ENCODE measurements at regions not wholly inside any gene's neighbourhood (a gene's known extent, or its start where the extent isn't known, plus 50 kb on each side); places are given as distances from the start of the nearest gene placed in this dataset.
"Not testable (repeated sequence)": the region's sequence is repeated elsewhere in the genome, so short reads cannot be mapped to it uniquely, and the experiment has no call there.

- DNase-seq: not testable (repeated sequence)
Measured at GRCh38 chr3:26284503-26284902, 338.1 kb upstream of the LRRC3B start.

GRCh38 chr3:26291840-26292239 is 330.7 kb upstream of the LRRC3B start:
- DNase-seq: no peak

- no peak for DNase-seq
Measured at GRCh38 chr3:26292780-26293179, 329.8 kb upstream of the LRRC3B start.

- DNase-seq: no peak
Measured at GRCh38 chr3:26293329-26293844, 329.2 kb upstream of the LRRC3B start.

GRCh38 chr3:26307192-26307591 is 315.4 kb upstream of the LRRC3B start:
- no peak for DNase-seq

GRCh38 chr3:26307787-26308186 is 314.8 kb upstream of the LRRC3B start:
- DNase-seq: no peak

- no peak for DNase-seq
Measured at GRCh38 chr3:26308454-26308853, 314.1 kb upstream of the LRRC3B start.

- not testable (repeated sequence) for DNase-seq
Measured at GRCh38 chr3:26309536-26309935, 313.0 kb upstream of the LRRC3B start.

- DNase-seq: no peak
Measured at GRCh38 chr3:26312816-26313215, 309.8 kb upstream of the LRRC3B start.

GRCh38 chr3:26316472-26316871 is 306.1 kb upstream of the LRRC3B start:
- no peak for DNase-seq

GRCh38 chr3:26323741-26324140 is 298.8 kb upstream of the LRRC3B start:
- not testable (repeated sequence) for DNase-seq

GRCh38 chr3:26340001-26340400 is 282.6 kb upstream of the LRRC3B start:
- no peak for DNase-seq

- no peak for DNase-seq
Measured at GRCh38 chr3:26343647-26344046, 278.9 kb upstream of the LRRC3B start.

- DNase-seq: no peak
Measured at GRCh38 chr3:26345613-26346012, 277.0 kb upstream of the LRRC3B start.

GRCh38 chr3:26346497-26346896 is 276.1 kb upstream of the LRRC3B start:
- DNase-seq: no peak

GRCh38 chr3:26347150-26347549 is 275.4 kb upstream of the LRRC3B start:
- no peak for DNase-seq

- no peak for DNase-seq
Measured at GRCh38 chr3:26350853-26351252, 271.7 kb upstream of the LRRC3B start.

GRCh38 chr3:26353097-26353496 is 269.5 kb upstream of the LRRC3B start:
- no peak for DNase-seq

GRCh38 chr3:26358405-26358804 is 264.2 kb upstream of the LRRC3B start:
- no peak for DNase-seq

- no peak for DNase-seq
Measured at GRCh38 chr3:26365706-26366105, 256.9 kb upstream of the LRRC3B start.

GRCh38 chr3:26368312-26368711 is 254.3 kb upstream of the LRRC3B start:
- no peak for DNase-seq

GRCh38 chr3:26369133-26369532 is 253.4 kb upstream of the LRRC3B start:
- DNase-seq: no peak

- no peak for DNase-seq
Measured at GRCh38 chr3:26375843-26376530, 246.6 kb upstream of the LRRC3B start.

- no peak for DNase-seq
Measured at GRCh38 chr3:26381411-26381810, 241.2 kb upstream of the LRRC3B start.

- DNase-seq: no peak
Measured at GRCh38 chr3:26406636-26407035, 215.9 kb upstream of the LRRC3B start.
